Upper lobe of right lung (tissue), 1 donor: ENCODE measurements at regions not wholly inside any gene's neighbourhood (a gene's known extent, or its start where the extent isn't known, plus 50 kb on each side); places are given as distances from the start of the nearest gene placed in this dataset.

Experiments used
- ATAC-seq: fragments of 200-7000 bp; cut with Tn5 transposase; one replicate; pipeline ENCODE4 v1.9.1; 2020; ENCODE audit warnings: mild to moderate bottlenecking, moderate library complexity
- DNase-seq: peaks from one replicate; pipeline ENCODE4 v3.0.0-alpha.2; 2020
- H3K27ac ChIP-seq: fragments of 200-600 bp; one replicate; pipeline ENCODE4 v1.8.0; 2022
- H3K27me3 ChIP-seq: fragments of 200-600 bp; one replicate; pipeline ENCODE4 v1.8.0; 2022; ENCODE audit warnings: mild to moderate bottlenecking
- H3K36me3 ChIP-seq: fragments of 200-600 bp; one replicate; pipeline ENCODE4 v1.8.0; 2022
- H3K4me1 ChIP-seq: fragments of 200-600 bp; one replicate; pipeline ENCODE4 v1.8.0; 2022
- H3K4me3 ChIP-seq: fragments of 200-600 bp; one replicate; pipeline ENCODE4 v1.8.0; 2022; ENCODE audit warnings: mild to moderate bottlenecking
- H3K9me3 ChIP-seq: fragments of 200-600 bp; one replicate; pipeline ENCODE4 v1.8.0; 2022
- CTCF ChIP-seq: fragments of 200-600 bp; IDR thresholded peaks from one replicate; pipeline ENCODE4 v1.8.0; 2022; ENCODE audit warnings: antibody characterized with exemption
- intact Hi-C: fragments of 100-400 bp; cut with DNase I; formaldehyde crosslinking; loops from one replicate; pipeline ENCODE4 v1.11.0; 2022
- donor health status: DM: no; HTN: yes; CAD: no; lungs with severe emphysema.

- TF ChIP-seq CTCF: no peak
- Histone ChIP-seq H3K27ac (no peak overlapping the region), H3K4me1 (no peaks in the 10 kb centered on the region), H3K9me3 (no peaks in the 10 kb centered on the region), H3K36me3 (no peaks in the 10 kb centered on the region), H3K27me3 (no peaks in the 10 kb centered on the region), H3K4me3 (no peak overlapping the region)
- DNase-seq (no peak), ATAC-seq (no peak)
- intact Hi-C loops: no loop called here
Observed at GRCh38 chr6:15044948-15045347, 200.9 kb upstream of the JARID2 start.

- no peaks in the 10 kb centered on the region for H3K27me3 ChIP-seq
- intact Hi-C loops: no loop called here
- ATAC-seq (no peak), DNase-seq (no peak)
- no peak overlapping the region for H3K27ac ChIP-seq
- no peak overlapping the region for H3K4me3 ChIP-seq
- no peaks in the 10 kb centered on the region for H3K9me3 ChIP-seq
- no peaks in the 10 kb centered on the region for H3K4me1 ChIP-seq
- no peak for TF ChIP-seq CTCF
- no peaks in the 10 kb centered on the region for H3K36me3 ChIP-seq
Observed at GRCh38 chr6:15046751-15047150, 199.1 kb upstream of the JARID2 start.

- Histone ChIP-seq H3K27ac (no peak overlapping the region), H3K4me3 (no peak overlapping the region), H3K27me3 (no peaks in the 10 kb centered on the region), H3K9me3 (no peaks in the 10 kb centered on the region), H3K4me1 (no peaks in the 10 kb centered on the region), H3K36me3 (no peaks in the 10 kb centered on the region)
- intact Hi-C loops: no loop called here
- no peak for DNase-seq
- TF ChIP-seq CTCF: no peak
- ATAC-seq: no peak
Observed at GRCh38 chr6:15048367-15048766, 197.5 kb upstream of the JARID2 start.

GRCh38 chr6:15058200-15059061 lies 187.4 kb upstream of the JARID2 start:
- Histone ChIP-seq H3K27me3 (no peaks in the 10 kb centered on the region), H3K4me1 (no peaks in the 10 kb centered on the region), H3K9me3 (no peaks in the 10 kb centered on the region), H3K4me3 (no peak overlapping the region), H3K36me3 (no peaks in the 10 kb centered on the region), H3K27ac (no peak overlapping the region)
- ATAC-seq (no peak), DNase-seq (no peak)
- no peak for TF ChIP-seq CTCF
- intact Hi-C loops: no loop called here

GRCh38 chr6:15061180-15061641 lies 184.7 kb upstream of the JARID2 start:
- Histone ChIP-seq H3K27me3 (no peaks in the 10 kb centered on the region), H3K4me1 (no peaks in the 10 kb centered on the region), H3K36me3 (no peaks in the 10 kb centered on the region), H3K9me3 (no peaks in the 10 kb centered on the region), H3K27ac (no peak overlapping the region), H3K4me3 (no peak overlapping the region)
- DNase-seq (no peak), ATAC-seq (peak; percentile 31)
- no peak for TF ChIP-seq CTCF
- intact Hi-C loops: no loop called here
